ENCODE measurements at regions not wholly inside any gene's neighbourhood (a gene's known extent, or its start where the extent isn't known, plus 50 kb on each side); places are given as distances from the start of the nearest gene placed in this dataset.

DNA sequence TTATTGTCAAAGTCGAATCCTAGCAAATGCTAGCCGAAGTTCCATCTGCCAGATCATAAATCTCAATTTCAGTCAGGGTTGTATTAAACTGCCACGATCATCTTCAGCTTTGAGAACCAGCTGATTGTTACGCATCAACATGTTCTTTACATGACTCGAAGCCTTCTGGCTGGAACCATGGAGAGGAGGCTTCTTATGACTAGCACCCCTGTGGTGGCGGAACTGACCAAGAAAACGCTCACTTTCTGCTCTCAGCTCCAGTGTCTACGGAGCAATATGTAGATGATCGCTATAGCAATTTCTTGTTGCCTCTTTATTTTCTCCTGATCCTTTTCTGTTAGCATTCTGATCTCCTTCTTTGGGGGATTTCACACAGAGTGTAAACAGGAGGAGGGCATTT, 479.4 kb upstream of the SLC35B3 start:
- H3K27me3 ChIP-seq = no peaks in the 10 kb centered on the region
- no peak for DNase-seq (ENCODE audit: low read depth in 1 of 2, low spot score in 1 of 2)
- no peaks in the 10 kb centered on the region for H3K4me1 ChIP-seq (ENCODE audit: low read depth)
- H3K9me3 ChIP-seq (ENCODE audit: low read depth) = no peaks in the 10 kb centered on the region
- no peak overlapping the region for H3K4me3 ChIP-seq
- H3K36me3 ChIP-seq = no peaks in the 10 kb centered on the region
- TF ChIP-seq CTCF (IDR thresholded peaks at IDR 0.05; ENCODE audit: low read depth, low read length) = no peak
- no peak overlapping the region for H3K27ac ChIP-seq

DNA sequence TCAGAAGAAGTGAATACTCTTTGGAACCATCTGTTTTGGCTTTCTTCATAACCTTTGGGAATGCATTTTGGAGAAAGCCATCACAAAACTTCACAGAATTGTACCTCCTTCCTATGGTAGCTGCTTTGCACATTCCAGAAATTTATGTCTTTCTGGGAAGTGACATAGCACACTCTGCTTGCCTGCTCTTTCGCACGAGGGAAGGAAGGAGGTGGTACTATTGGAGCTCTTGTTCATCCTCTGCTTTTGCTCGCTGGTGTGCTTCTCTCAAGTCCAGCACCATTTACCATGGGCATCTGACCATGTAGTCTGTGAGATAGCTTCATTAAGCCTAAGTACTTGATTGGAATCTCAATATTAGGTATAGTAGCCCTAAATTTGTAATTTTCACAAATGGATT, 473.3 kb upstream of the SLC35B3 start:
- no peaks in the 10 kb centered on the region for H3K36me3 ChIP-seq
- no peak overlapping the region for H3K27ac ChIP-seq
- H3K4me1 ChIP-seq (ENCODE audit: low read depth) = no peaks in the 10 kb centered on the region
- no peak for TF ChIP-seq CTCF (IDR thresholded peaks at IDR 0.05; ENCODE audit: low read depth, low read length)
- H3K4me3 ChIP-seq = no peak overlapping the region
- no peaks in the 10 kb centered on the region for H3K9me3 ChIP-seq (ENCODE audit: low read depth)
- H3K27me3 ChIP-seq = no peaks in the 10 kb centered on the region
- DNase-seq (ENCODE audit: low read depth in 1 of 2, low spot score in 1 of 2) = no peak

- no peaks in the 10 kb centered on the region for H3K36me3 ChIP-seq
- H3K27me3 ChIP-seq = no peaks in the 10 kb centered on the region
- no peak overlapping the region for H3K27ac ChIP-seq
- no peaks in the 10 kb centered on the region for H3K9me3 ChIP-seq (ENCODE audit: low read depth)
- H3K4me1 ChIP-seq (ENCODE audit: low read depth) = no peaks in the 10 kb centered on the region
- TF ChIP-seq CTCF (IDR thresholded peaks at IDR 0.05; ENCODE audit: low read depth, low read length) = no peak
- no peak overlapping the region for H3K4me3 ChIP-seq
- DNase-seq (ENCODE audit: low read depth in 1 of 2, low spot score in 1 of 2) = no peak
Observed at GRCh38 chr6:8906699-8907098, 471.4 kb upstream of the SLC35B3 start.

GRCh38 chr6:8905757-8906156, 470.4 kb upstream of the SLC35B3 start:
- no peak overlapping the region for H3K4me3 ChIP-seq
- no peak for DNase-seq (ENCODE audit: low read depth in 1 of 2, low spot score in 1 of 2)
- no peaks in the 10 kb centered on the region for H3K36me3 ChIP-seq
- no peaks in the 10 kb centered on the region for H3K9me3 ChIP-seq (ENCODE audit: low read depth)
- no peaks in the 10 kb centered on the region for H3K4me1 ChIP-seq (ENCODE audit: low read depth)
- H3K27ac ChIP-seq = no peak overlapping the region
- H3K27me3 ChIP-seq = no peaks in the 10 kb centered on the region
- TF ChIP-seq CTCF (IDR thresholded peaks at IDR 0.05; ENCODE audit: low read depth, low read length) = no peak

DNA sequence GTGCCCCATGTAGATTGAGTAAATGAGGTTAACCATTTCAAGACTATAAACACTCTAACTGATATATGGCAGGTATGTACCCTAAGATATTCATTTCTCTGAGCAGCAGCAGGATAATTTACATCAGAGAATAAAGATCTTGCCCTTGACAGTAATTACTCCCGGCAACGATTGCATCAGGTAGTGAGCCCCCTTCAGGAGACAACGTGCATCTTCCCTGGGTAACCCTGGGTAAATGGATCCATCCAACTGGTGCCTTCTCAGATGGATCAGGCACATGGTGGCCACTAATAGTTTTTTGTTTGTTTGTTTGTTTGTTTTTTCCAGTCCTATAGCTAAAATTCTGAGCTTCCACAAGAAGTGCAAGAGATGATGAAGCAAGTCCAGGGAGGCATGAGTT, 469.4 kb upstream of the SLC35B3 start:
- no peaks in the 10 kb centered on the region for H3K4me1 ChIP-seq (ENCODE audit: low read depth)
- no peaks in the 10 kb centered on the region for H3K27me3 ChIP-seq
- no peak for DNase-seq (ENCODE audit: low read depth in 1 of 2, low spot score in 1 of 2)
- H3K4me3 ChIP-seq = no peak overlapping the region
- H3K36me3 ChIP-seq = no peaks in the 10 kb centered on the region
- TF ChIP-seq CTCF (IDR thresholded peaks at IDR 0.05; ENCODE audit: low read depth, low read length) = no peak
- no peaks in the 10 kb centered on the region for H3K9me3 ChIP-seq (ENCODE audit: low read depth)
- no peak overlapping the region for H3K27ac ChIP-seq

GRCh38 chr6:8900056-8900455, 464.7 kb upstream of the SLC35B3 start:
- no peaks in the 10 kb centered on the region for H3K9me3 ChIP-seq (ENCODE audit: low read depth)
- no peaks in the 10 kb centered on the region for H3K4me1 ChIP-seq (ENCODE audit: low read depth)
- H3K27me3 ChIP-seq = no peaks in the 10 kb centered on the region
- no peak overlapping the region for H3K27ac ChIP-seq
- H3K36me3 ChIP-seq = no peaks in the 10 kb centered on the region
- no peak for DNase-seq (ENCODE audit: low read depth in 1 of 2, low spot score in 1 of 2)
- no peak overlapping the region for H3K4me3 ChIP-seq
- TF ChIP-seq CTCF (IDR thresholded peaks at IDR 0.05; ENCODE audit: low read depth, low read length) = no peak
